GM12874 (cell line): ENCODE measurements at regions not wholly inside any gene's neighbourhood (a gene's known extent, or its start where the extent isn't known, plus 50 kb on each side); places are given as distances from the start of the nearest gene placed in this dataset.

Source experiments
- CTCF ChIP-seq: IDR thresholded peaks from 2 replicates; pipeline ENCODE4 v1.5.1; 2011; ENCODE audit warnings: low read depth, mild to moderate bottlenecking, control low read depth, low read length, moderate library complexity; ENCODE audit not compliant: insufficient read depth

DNA sequence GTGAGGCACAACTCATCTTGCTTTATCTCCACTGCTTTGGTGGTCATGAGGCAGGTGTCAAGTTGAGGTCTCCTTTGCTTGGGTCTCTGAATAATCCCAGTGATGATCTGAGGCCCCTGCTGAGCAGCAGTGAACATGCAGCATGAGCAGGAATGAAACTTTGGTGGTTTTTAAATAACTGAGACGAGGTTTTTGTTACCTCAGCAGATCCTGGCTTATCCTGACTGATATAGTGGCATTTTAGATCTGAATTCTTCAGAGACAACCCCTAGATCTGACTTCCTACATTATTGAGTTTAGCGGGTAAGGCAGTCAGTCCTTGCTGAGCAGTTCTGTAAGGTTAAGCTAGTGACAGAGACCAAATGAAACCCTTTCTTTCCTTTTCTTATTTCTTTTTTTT, 230.4 kb downstream of the ARRDC4 start:
- no peak for TF ChIP-seq CTCF

DNA sequence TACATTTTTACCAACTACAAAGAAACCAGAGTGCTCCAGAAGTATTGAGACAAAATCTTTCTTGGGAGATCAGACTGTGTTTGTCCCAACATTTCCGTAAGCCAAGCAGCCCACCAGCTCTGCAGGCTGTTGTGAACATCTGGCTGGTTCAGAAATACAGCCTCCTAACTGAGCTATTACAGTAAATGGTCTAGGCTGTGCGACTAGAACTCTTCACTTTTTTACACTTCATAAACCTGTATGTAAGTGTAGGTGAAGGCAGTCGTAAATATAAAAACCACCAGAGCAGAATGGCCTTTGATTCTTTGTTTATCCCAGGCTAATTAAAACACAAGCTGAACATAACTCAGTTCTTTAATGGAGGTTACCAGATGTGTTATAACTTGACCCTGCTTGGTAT, 235.3 kb downstream of the ARRDC4 start:
- no peak for TF ChIP-seq CTCF

DNA sequence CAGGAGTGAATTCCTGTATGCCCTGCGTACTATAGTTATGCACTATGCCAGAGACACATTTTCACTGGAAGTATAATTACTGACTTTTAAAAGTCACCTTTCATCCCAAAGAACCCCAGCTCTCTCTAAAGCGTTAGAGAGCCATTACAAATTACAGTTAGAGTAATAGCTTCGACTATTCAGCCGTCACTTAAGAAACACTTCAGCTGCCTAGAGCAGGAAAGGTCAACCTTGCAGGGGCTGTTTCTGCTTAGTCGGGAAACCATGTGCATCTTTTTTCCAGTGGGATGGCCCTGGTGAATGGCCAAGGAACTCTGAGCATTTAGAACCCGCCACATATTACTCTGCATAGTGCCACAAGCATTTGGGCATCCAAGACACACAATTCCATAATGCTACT, 235.9 kb downstream of the ARRDC4 start:
- no peak for TF ChIP-seq CTCF

- no peak for TF ChIP-seq CTCF
These were observed 241.8 kb downstream of the ARRDC4 start for GRCh38 chr15:98202256-98202655.

DNA sequence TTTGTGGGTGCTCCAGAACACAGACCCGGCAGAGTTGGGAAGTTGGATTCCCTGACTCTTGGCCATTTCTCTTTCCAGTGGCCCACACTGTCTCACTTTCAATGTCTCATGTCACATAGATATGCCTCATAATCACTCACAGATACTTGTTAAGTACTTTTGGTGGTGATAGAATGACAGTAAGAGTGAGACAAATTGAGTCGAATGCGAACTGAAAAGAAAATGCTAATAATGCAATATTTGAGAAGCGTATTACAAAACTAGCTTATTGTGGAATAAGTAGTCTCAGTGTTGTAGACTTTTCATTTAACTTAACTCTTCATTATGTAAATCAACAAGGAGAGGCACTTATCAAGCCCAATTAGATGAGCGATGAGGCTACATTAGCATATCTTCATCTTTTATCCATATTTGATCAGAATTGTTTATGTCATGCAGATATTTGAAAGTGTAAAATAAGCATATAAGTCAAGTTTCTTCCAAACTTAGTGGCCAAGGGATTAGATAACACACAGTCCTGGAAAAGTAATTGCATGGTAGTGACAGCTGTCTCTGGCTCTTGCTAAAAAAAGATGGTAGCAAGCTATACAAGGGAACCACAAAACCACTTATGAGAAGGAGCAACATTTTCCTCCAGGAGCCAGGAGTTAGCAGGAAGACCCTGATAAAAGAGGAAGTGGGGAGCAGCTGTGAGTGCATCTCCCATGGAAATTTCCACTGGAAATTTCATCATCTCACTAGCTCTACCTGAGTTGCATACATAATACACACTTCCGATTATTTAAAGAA, 243.6 kb downstream of the ARRDC4 start:
- no peak for TF ChIP-seq CTCF

- TF ChIP-seq CTCF, result no peak
These were observed 247.4 kb downstream of the ARRDC4 start for GRCh38 chr15:98207928-98208327.

DNA sequence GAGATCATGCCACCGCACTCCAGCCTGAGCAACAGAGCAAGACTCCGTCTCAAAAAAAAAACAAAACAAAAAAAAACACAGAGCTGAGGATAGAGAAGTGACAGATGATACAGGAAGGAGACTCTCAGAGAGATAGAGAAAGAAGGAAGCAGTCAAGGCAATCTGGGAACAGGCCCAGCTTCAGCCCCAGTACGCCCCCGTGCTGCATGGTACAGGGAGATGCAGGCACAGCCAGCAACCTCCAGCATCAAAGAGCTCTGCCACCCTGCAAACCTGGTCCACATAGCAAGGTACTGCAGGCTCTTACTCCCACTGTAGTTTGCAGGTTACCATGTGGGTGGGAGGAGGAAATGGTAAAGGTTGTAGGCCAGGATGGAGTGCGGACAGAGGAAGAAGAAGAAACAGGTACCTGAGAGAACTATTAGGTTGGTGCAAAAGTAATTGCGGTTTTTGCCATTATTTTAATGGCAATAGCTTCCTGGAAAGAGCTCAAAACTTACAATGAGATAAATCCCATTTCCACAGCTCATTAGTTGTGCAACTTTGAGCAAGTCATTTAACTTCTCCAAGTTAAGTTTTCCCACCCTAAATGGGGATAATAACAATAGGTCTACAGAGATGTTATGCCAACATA, 253.0 kb downstream of the ARRDC4 start:
- TF ChIP-seq CTCF, result no peak
